Bronchial epithelial cell (primary cell): ENCODE measurements at regions not wholly inside any gene's neighbourhood (a gene's known extent, or its start where the extent isn't known, plus 50 kb on each side); places are given as distances from the start of the nearest gene placed in this dataset.

Experiments used
- DNase-seq: peaks from one replicate; pipeline ENCODE4 v3.0.0-alpha.2; 2010; ENCODE audit warnings: low read depth
- FAIRE-seq: peaks from 2 replicates; lab custom pipeline; 2011; peaks lifted over from hg19 to GRCh38; lab: Jason Lieb, UNC
- H3K27me3 ChIP-seq: 2 replicates; pipeline ENCODE4 v1.5.1; 2011; ENCODE audit warnings: low read length; ENCODE audit not compliant: control insufficient read depth, insufficient read depth
- H3K36me3 ChIP-seq: 2 replicates; pipeline ENCODE4 v1.5.1; 2011; ENCODE audit warnings: low read length; ENCODE audit not compliant: control insufficient read depth, insufficient read depth
- H3K4me3 ChIP-seq: 2 replicates; pipeline ENCODE4 v1.5.1; 2011; ENCODE audit warnings: mild to moderate bottlenecking, low read depth, low read length, control low read depth
- TF ChIP-seq, protein P1 (sequence below): IDR thresholded peaks from 2 replicates; pipeline ENCODE4 v1.5.1; 2011; ENCODE audit warnings: mild to moderate bottlenecking, moderate library complexity, low read length, control low read depth, inconsistent platforms; ENCODE audit not compliant: insufficient read depth, severe bottlenecking

DNA sequence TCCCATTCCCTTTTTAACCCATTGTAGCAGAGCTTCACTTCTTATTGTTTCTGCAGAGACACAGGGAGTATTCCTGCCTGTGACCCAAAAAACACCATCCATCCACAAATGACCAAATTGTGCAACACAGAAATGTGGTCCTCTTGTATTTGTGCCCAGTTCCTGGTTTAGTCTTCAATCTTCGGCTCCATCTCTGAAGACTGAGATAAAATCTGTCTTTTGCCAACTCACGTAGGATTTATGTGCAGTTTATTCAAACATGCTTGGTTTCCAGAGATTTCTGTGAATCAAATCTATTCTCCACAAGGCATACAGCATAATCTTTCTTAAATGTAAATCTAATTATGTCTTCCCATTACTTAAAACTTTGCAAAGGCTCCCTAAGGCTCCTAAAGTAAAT is 307.0 kb downstream of the AASDHPPT start:
- no peak overlapping the region for H3K4me3 ChIP-seq
- H3K27me3 ChIP-seq = no peaks in the 10 kb centered on the region
- DNase-seq (no peak), FAIRE-seq (no peak)
- H3K36me3 ChIP-seq = no peaks in the 10 kb centered on the region
- TF ChIP-seq, protein P1, sequence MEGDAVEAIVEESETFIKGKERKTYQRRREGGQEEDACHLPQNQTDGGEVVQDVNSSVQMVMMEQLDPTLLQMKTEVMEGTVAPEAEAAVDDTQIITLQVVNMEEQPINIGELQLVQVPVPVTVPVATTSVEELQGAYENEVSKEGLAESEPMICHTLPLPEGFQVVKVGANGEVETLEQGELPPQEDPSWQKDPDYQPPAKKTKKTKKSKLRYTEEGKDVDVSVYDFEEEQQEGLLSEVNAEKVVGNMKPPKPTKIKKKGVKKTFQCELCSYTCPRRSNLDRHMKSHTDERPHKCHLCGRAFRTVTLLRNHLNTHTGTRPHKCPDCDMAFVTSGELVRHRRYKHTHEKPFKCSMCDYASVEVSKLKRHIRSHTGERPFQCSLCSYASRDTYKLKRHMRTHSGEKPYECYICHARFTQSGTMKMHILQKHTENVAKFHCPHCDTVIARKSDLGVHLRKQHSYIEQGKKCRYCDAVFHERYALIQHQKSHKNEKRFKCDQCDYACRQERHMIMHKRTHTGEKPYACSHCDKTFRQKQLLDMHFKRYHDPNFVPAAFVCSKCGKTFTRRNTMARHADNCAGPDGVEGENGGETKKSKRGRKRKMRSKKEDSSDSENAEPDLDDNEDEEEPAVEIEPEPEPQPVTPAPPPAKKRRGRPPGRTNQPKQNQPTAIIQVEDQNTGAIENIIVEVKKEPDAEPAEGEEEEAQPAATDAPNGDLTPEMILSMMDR = no peak

DNA sequence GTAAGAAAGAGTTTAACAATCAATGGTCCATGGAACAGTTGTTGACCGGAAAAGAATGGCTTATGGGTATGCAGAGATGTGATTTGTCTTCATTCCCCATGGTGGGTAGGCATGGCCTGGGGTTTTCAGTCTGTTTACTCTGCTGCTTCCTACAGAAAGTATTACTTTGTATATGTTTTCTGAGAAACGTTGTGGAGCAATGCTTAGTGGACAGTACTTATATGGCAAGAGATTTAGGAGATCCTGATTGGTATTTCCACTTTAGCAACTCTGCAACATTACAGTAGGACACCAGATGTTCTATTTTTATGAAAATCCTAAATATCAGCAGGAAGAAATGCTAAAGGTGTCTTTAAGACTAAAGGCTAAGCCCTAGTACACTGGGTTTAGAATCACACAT is 309.1 kb downstream of the AASDHPPT start:
- FAIRE-seq (no peak), DNase-seq (no peak)
- Histone ChIP-seq H3K36me3 (no peaks in the 10 kb centered on the region), H3K27me3 (no peaks in the 10 kb centered on the region), H3K4me3 (no peak overlapping the region)
- TF ChIP-seq, protein P1 = no peak

DNA sequence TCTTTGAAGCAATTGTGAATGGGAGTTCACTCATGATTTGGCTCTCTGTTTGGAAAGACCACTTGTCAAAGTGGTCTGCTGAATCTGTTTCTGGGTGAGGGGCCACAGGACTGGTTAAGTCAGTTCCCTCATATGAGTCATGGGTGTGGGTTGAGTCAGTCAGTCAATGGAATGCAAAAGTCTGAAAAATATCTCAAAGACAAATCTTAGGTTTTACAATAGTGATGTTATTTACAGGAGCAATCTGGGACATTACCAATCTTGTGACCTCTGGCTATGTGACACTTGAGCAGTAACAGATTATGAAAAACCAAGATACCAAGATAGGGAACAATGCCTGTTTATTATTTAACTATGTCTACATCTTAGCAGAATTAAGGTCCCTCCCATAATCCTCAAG is 311.6 kb downstream of the AASDHPPT start:
- no peak for FAIRE-seq
- TF ChIP-seq, protein P1 = no peak
- Histone ChIP-seq H3K4me3 (no peak overlapping the region), H3K27me3 (no peaks in the 10 kb centered on the region), H3K36me3 (no peaks in the 10 kb centered on the region)
- peak; percentile 67 for DNase-seq

DNA sequence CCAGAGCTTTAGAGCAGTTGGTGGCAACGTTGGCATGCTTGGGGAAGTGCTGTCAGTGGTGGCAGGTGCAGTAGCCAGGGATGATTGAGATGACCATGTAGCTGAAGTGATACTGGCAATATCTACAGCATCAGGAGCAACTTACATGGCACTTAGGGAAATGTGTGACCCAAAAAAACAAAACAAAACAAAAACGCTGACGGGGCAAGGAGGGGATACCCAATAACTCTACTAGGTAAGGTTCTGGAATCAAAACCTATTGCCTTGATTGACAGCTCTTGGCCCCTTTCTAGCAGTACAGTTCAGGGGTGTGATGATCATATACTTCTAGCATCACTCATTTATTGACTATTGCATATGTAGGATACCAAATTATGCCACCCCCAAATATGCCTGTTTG is 312.6 kb downstream of the AASDHPPT start:
- TF ChIP-seq, protein P1 = no peak
- DNase-seq = no peak
- no peaks in the 10 kb centered on the region for H3K36me3 ChIP-seq
- no peak for FAIRE-seq
- H3K27me3 ChIP-seq = no peaks in the 10 kb centered on the region
- H3K4me3 ChIP-seq = no peak overlapping the region

DNA sequence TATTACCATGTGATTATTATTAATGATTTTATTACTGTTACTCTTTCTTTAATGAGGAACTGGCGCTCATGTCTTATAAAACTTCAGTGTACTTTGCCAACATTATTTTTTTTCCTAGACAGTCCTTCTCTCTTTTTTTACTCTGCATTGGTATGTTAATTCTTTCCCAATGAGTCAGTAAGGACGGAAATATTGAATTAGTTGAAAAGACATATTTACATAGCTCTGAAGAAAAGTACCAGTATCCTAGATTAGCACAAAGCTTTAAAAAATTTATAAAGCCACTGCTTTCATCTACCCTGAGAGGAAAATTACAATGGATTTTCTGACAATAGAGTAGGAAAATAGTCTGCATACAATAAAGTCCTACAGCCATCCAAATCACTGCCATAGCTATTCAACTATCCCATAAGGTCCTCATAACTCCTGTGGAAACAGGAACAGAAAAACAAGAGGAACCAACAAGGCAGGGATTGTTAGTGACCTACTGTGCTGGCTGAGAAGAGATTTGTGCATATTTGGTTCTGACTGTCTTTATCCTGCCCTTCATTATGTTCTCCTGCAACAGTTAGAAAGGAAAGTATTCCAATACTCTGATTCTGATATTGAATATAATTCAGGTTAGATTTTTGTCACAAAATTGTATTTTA is 314.4 kb downstream of the AASDHPPT start:
- H3K27me3 ChIP-seq = no peaks in the 10 kb centered on the region
- no peaks in the 10 kb centered on the region for H3K36me3 ChIP-seq
- TF ChIP-seq, protein P1 = no peak
- FAIRE-seq = no peak
- peak; percentile 55 for DNase-seq
- H3K4me3 ChIP-seq = no peak overlapping the region
